ENCODE measurements at regions not wholly inside any gene's neighbourhood (a gene's known extent, or its start where the extent isn't known, plus 50 kb on each side); places are given as distances from the start of the nearest gene placed in this dataset.

GRCh38 chr10:6694447-6695140, 114.5 kb upstream of the PRKCQ start:
- no peak for TF ChIP-seq POLR2AphosphoS5 (IDR thresholded peaks at IDR 0.05; ENCODE audit: low read depth, low read length)
- TF ChIP-seq ZBTB33 (IDR thresholded peaks at IDR 0.05; ENCODE audit: extremely low read depth, insufficient replicate concordance, low read length) = no peak
- TF ChIP-seq CTCF (IDR thresholded peaks at IDR 0.05 in 2 of 3, conservative IDR thresholded peaks at IDR 0.05 in 1 of 3; ENCODE audit: borderline replicate concordance in 1 of 3, insufficient read depth in 1 of 3, low read depth in 2 of 3, low read length in 2 of 3) = no peak
- no peak for TF ChIP-seq EZH2 (IDR thresholded peaks at IDR 0.05)
- TF ChIP-seq EZH2phosphoT487 (IDR thresholded peaks at IDR 0.05; ENCODE audit: borderline replicate concordance) = no peak
- TF ChIP-seq REST (IDR thresholded peaks at IDR 0.05; ENCODE audit: low read depth) = no peak

Measured in HCT116 (cell line).